ENCODE measurements at regions not wholly inside any gene's neighbourhood (a gene's known extent, or its start where the extent isn't known, plus 50 kb on each side); places are given as distances from the start of the nearest gene placed in this dataset.

DNA sequence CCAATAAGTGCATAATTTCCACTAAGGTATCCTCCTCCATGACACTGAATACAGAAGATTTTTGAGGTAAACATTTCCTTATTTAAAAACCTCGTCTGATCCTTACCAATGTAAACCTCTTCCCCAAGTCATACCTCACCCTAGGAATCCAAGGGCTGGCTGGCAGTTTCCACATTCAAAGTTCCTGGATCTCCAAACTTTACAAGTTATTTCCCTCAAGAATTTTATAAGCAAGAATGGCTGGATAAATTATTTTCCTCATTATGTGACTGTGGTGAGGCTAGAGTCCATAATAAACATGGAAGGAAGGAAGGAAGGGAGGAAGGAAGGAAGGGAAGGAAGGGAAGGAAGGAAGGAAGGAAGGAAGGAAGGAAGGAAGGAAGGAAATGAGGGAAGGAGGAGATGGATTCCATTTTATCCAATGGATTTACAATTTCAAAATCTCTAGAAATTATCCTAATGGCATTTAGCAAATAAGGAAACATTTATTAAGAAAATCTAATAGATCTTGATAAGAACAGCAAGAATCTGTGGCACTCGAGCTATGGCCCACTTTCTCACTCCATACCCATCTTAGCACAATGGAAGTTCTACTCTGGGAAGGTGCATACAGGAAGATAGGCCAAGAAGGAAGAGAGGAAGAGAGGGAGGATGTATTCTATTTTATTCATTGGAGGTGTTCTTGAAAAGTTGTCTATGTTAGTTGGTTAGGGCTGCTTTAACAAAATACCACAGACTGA lies 477.8 kb upstream of the TMPO start:
- no peaks in the 10 kb centered on the region for H3K36me3 Mint-ChIP-seq (ENCODE audit: low read depth)
- peaks cover 6% of the 10 kb centered on the region for H3K9me3 Mint-ChIP-seq
- no peak overlapping the region for H3K4me3 Mint-ChIP-seq
- H3K27ac Mint-ChIP-seq = no peak overlapping the region
- ATAC-seq (replicated peaks) = no peak
- no peaks in the 10 kb centered on the region for H3K4me1 Mint-ChIP-seq
- H3K27me3 Mint-ChIP-seq = peaks cover 11% of the 10 kb centered on the region

DNA sequence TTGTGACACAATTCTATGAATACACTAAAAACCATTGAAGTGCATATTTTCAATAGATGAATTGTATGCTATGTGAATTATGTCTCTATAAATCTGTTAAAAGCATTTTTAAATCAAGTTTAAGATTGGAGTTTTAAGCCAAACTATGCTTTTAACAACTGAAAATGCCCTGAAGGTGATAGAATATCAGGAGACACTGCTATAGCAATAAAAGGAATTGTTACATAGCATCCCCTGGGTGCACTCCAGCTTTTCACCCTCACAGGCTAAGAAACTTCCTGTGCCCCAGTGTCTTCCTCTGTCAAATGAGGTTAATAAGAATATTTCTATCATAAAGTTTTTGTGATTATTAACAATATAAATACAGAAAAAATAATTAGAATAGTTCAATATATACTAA lies 472.7 kb upstream of the TMPO start:
- Mint-ChIP-seq H3K36me3 (ENCODE audit: low read depth) (no peaks in the 10 kb centered on the region), H3K9me3 (peaks cover 6% of the 10 kb centered on the region), H3K4me1 (no peaks in the 10 kb centered on the region), H3K27me3 (peaks cover 5% of the 10 kb centered on the region), H3K4me3 (no peak overlapping the region), H3K27ac (no peak overlapping the region)
- no peak for ATAC-seq (replicated peaks)

DNA sequence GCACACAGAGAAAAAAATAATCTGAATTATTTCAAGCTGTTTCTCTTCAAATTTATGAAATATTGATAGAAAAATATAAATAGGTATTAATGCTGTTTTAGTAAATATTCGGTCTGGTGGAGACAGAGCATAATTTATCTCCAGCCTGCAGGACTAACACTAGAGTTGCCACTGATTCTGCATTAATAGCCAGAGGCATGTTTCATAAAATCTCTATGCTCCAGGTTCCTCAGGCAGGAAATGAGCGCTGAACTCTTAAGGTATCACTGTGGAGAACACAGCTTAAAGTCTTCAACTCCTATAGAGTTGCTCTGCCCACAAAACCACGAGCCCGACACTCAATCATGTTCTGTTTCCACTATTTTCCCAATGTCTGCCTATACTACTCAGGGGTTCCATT lies 470.0 kb upstream of the TMPO start:
- H3K27me3 Mint-ChIP-seq = peaks cover 3% of the 10 kb centered on the region
- H3K4me3 Mint-ChIP-seq = no peak overlapping the region
- H3K9me3 Mint-ChIP-seq = peaks cover 3% of the 10 kb centered on the region
- no peak for ATAC-seq (replicated peaks)
- H3K27ac Mint-ChIP-seq = no peak overlapping the region
- H3K36me3 Mint-ChIP-seq (ENCODE audit: low read depth) = no peaks in the 10 kb centered on the region
- H3K4me1 Mint-ChIP-seq = no peaks in the 10 kb centered on the region

DNA sequence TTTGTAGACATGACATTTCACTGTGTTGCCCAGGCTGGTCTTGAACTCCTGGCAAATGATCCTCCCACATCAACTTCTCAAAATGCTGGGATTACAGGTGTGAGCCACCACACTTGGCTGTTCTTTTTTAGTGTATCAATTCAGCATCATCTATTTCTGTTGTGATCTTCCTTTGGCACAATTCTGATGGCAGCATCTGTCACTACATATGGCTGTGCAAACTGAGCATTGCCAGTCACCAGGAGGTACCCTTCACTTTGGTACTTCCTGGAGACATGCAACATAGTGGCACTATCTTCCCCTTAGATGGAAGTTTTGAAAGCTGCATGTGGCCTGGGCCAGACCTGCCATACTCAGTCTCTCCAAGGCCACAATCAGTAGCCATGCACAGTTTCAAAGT lies 467.1 kb upstream of the TMPO start:
- Mint-ChIP-seq H3K27ac (no peak overlapping the region), H3K4me1 (no peaks in the 10 kb centered on the region), H3K9me3 (peaks cover 3% of the 10 kb centered on the region), H3K4me3 (no peak overlapping the region), H3K27me3 (peaks cover 3% of the 10 kb centered on the region), H3K36me3 (ENCODE audit: low read depth) (no peaks in the 10 kb centered on the region)
- no peak for ATAC-seq (replicated peaks)

DNA sequence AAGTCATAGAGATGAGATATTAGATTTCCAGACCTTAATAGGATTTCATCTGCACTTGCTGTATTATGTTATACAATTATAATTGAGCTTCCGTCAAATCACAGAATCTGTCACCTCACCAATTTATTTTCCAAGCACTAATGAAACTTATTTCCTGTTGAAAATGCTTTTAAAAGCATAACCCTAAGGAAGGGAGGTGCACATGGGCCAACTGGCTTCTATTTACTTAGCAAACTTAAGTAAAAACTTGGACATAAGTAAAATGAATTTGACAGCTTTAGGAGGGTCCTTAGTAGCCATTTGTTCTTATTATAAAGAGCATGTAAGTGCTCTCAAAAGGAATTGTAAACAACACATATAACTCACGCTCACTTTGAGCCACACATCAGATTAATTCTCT lies 462.2 kb upstream of the TMPO start:
- no peaks in the 10 kb centered on the region for H3K36me3 Mint-ChIP-seq (ENCODE audit: low read depth)
- H3K27ac Mint-ChIP-seq = no peak overlapping the region
- ATAC-seq (replicated peaks) = no peak
- H3K9me3 Mint-ChIP-seq = peaks cover 3% of the 10 kb centered on the region
- H3K4me1 Mint-ChIP-seq = no peaks in the 10 kb centered on the region
- H3K27me3 Mint-ChIP-seq = peaks cover 8% of the 10 kb centered on the region
- H3K4me3 Mint-ChIP-seq = no peak overlapping the region

DNA sequence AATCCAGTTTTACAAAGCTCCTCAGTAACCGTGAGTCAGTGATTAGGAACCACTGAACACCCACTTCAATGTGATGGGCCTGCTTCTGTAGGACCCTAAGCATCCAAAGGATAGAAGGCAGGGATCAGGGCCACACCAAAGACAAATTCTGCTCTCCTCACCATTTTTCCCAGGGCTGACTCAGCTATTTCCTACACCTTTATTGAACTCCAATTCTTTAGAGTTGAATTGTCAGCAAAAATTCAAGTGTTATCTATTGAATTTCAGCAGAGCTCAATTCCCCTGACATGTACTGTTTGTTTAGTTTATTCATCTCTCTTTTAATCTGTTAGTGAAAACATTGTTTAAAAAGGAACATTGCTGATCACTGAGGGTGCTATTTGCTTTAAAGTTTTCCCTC lies 457.7 kb upstream of the TMPO start:
- H3K4me3 Mint-ChIP-seq = no peak overlapping the region
- H3K27me3 Mint-ChIP-seq = peaks cover 6% of the 10 kb centered on the region
- no peak overlapping the region for H3K27ac Mint-ChIP-seq
- no peaks in the 10 kb centered on the region for H3K36me3 Mint-ChIP-seq (ENCODE audit: low read depth)
- ATAC-seq (replicated peaks) = no peak
- H3K4me1 Mint-ChIP-seq = no peaks in the 10 kb centered on the region
- H3K9me3 Mint-ChIP-seq = no peaks in the 10 kb centered on the region

DNA sequence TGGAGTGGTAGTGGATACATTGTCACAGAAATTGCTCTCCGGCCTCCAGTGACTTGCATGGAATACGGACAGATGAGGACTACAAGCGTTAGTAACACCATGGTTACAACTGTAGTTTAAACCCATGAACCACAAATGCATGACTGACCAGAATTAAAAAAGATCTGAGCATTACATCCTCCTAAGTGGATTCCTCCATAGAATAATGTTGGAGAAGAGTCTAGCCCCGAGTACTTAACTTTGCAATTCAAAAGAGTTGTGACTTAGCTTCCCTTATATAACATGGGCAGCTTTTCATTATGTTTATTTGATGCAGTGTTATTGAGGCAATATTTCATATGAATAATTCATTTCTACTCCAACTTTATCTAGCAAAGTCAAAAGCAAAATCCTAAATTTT lies 457.2 kb upstream of the TMPO start:
- H3K9me3 Mint-ChIP-seq = no peaks in the 10 kb centered on the region
- no peak for ATAC-seq (replicated peaks)
- H3K27me3 Mint-ChIP-seq = peaks cover 6% of the 10 kb centered on the region
- no peak overlapping the region for H3K4me3 Mint-ChIP-seq
- H3K36me3 Mint-ChIP-seq (ENCODE audit: low read depth) = no peaks in the 10 kb centered on the region
- no peaks in the 10 kb centered on the region for H3K4me1 Mint-ChIP-seq
- H3K27ac Mint-ChIP-seq = no peak overlapping the region

DNA sequence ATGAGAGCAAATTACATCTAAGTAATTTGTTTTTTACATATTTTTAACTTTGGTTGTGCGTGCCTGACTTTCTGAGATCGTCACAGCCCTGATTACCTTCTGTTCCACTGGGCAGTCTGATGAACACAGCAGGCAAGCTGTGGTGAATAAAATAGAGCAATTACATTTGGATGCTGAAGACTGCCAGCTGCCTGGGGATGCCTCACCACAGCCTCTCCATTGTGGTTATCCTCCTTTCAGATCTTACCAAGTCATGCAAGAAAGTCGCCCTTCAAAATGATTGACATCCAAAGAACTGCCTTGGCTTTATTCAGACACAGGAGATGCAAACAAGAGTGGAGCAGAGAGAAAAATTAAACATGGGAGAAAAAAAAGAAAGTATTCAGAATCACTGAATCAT lies 456.6 kb upstream of the TMPO start:
- H3K27me3 Mint-ChIP-seq = peaks cover 6% of the 10 kb centered on the region
- H3K4me3 Mint-ChIP-seq = no peak overlapping the region
- no peaks in the 10 kb centered on the region for H3K9me3 Mint-ChIP-seq
- no peak overlapping the region for H3K27ac Mint-ChIP-seq
- ATAC-seq (replicated peaks) = no peak
- H3K4me1 Mint-ChIP-seq = no peaks in the 10 kb centered on the region
- no peaks in the 10 kb centered on the region for H3K36me3 Mint-ChIP-seq (ENCODE audit: low read depth)

DNA sequence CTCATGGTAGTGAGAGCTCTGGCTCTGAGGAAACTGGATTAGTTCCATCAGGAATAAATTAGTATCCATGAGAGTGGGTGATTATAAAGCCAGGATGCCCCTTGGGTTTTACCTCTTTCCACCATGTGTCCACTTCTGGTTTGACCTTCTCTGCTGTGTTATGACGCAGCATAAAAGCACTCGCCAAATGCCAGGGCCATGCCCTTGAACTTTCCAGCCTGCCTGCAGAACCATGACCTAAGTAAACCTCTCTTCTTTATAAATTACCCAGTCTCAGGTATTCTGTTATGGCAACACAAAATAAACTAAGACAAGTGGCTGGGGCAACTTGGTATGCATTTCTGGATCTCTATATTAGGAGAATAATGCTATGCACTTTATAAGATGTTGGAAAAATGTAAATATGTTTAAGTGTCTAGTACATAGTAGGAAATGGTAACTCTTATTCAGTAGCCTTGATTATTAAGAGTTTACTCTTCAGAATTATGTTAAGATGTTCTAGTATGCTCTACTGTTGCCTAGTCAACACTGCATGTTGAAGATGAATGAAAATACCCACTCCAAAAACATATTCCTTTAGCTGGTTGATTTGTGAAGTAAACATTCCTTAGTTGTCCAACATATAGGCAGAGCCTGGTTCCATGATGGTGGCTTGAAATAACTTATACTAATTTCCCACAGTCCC lies 455.6 kb upstream of the TMPO start:
- H3K27me3 Mint-ChIP-seq = peaks cover 7% of the 10 kb centered on the region
- H3K4me3 Mint-ChIP-seq = no peak overlapping the region
- no peaks in the 10 kb centered on the region for H3K9me3 Mint-ChIP-seq
- no peak overlapping the region for H3K27ac Mint-ChIP-seq
- no peaks in the 10 kb centered on the region for H3K4me1 Mint-ChIP-seq
- ATAC-seq (replicated peaks) = no peak
- no peaks in the 10 kb centered on the region for H3K36me3 Mint-ChIP-seq (ENCODE audit: low read depth)

DNA sequence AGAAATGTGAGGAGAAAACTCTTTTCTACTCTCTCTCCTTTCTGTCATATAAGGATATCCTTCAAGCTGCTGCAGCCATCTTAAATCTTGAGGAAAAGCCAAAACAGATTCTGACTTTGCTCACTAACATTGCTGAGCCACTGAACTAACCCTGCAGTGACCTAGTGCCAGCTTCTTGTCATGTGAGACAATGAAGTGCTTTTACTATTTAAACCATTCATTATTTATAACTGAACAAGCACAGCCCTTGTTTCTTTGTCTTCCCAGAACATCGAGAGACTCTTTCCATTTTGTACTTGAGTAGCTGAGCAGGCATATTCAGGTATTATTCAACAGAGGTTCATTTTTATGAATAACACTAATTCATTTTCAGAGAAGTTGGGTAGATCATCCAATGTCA lies 455.0 kb upstream of the TMPO start:
- no peak for ATAC-seq (replicated peaks)
- no peaks in the 10 kb centered on the region for H3K36me3 Mint-ChIP-seq (ENCODE audit: low read depth)
- no peaks in the 10 kb centered on the region for H3K9me3 Mint-ChIP-seq
- H3K4me1 Mint-ChIP-seq = no peaks in the 10 kb centered on the region
- no peak overlapping the region for H3K4me3 Mint-ChIP-seq
- peaks cover 4% of the 10 kb centered on the region for H3K27me3 Mint-ChIP-seq
- no peak overlapping the region for H3K27ac Mint-ChIP-seq

DNA sequence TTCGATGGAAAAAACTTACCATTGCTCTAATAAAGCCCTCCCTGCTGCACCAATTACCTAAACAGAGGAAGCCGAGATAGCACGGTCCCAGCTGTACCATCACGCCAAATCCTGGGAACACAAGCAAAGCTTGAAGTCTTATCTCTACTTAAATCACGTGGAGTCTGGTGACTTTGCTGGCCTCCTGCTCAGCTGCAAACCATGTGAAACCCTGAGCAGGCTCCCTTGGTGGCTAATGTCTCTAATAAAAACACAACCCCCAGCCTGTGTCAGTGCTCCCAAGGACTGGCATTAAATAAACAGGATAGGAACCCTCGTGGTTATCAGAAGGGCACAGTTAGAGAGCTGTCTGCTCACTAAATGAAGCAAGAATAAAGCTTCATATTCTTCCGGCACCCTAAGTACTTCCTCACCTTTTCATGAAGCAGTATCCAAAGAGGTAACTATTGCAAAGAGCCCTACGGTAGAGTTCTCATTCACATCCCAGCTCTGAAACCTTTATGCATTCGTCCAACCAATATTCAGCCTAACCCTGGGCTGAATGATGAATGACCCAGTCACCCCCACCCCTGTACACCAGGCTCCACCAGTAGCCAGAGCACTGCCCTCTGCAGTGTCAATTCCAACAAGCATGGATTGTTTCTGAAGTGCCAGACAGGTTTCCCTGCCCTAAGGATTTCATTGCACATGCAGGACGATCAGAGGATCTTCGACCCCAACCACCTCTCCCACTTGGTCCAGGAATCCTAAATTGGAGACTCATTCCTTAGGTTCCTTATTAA lies 452.7 kb upstream of the TMPO start:
- ATAC-seq (replicated peaks) = no peak
- H3K9me3 Mint-ChIP-seq = no peaks in the 10 kb centered on the region

DNA sequence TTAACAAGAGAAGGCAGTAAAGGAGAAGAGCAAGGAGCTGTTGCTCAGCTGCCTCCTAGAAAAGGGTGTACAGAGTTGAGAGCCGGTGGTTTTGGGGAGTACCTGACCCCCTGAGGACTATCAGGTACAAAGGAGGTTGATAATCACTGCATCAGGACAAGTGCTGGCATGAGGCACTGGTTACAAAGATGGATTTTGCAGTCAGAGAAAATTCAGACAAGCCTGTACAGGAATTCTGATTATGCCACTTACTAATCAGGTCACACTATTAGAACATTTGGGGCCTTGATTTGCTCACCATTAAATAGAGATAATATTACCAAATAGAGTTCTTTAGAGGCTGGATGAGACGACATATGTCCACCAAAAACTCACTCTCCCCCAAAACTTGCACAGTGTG lies 450.9 kb upstream of the TMPO start:
- Mint-ChIP-seq H3K27ac (no peak overlapping the region), H3K27me3 (peaks cover 4% of the 10 kb centered on the region), H3K4me1 (no peaks in the 10 kb centered on the region), H3K4me3 (no peak overlapping the region), H3K36me3 (ENCODE audit: low read depth) (no peaks in the 10 kb centered on the region), H3K9me3 (no peaks in the 10 kb centered on the region)
- ATAC-seq (replicated peaks) = no peak

More for the DNA sequence above, 452.7 kb upstream of the TMPO start:
- Mint-ChIP-seq H3K4me1 (no peaks in the 10 kb centered on the region), H3K36me3 (ENCODE audit: low read depth) (no peaks in the 10 kb centered on the region), H3K4me3 (no peak overlapping the region), H3K27ac (no peak overlapping the region), H3K27me3 (peaks cover 4% of the 10 kb centered on the region)

DNA sequence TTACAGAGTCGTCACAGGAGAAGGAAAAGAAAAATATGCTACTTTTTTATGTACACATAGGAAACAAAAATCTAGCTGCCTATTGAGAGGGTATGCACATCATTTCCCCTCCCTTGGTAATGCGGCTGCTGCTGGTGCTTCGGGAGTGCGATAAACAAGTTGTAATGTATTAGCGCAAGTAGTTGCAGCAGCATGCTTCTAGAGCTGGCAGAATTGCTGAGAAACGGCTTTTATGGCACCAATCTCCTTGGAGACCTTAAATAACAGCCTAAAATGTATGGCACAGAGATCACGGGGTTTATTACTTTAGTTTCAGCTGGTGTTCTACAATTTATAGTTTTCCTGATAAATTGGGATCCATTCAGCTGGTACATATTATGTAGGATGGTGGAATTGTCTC lies 447.6 kb upstream of the TMPO start:
- Mint-ChIP-seq H3K36me3 (ENCODE audit: low read depth) (no peaks in the 10 kb centered on the region), H3K27ac (no peak overlapping the region)
- ATAC-seq (replicated peaks) = no peak

DNA sequence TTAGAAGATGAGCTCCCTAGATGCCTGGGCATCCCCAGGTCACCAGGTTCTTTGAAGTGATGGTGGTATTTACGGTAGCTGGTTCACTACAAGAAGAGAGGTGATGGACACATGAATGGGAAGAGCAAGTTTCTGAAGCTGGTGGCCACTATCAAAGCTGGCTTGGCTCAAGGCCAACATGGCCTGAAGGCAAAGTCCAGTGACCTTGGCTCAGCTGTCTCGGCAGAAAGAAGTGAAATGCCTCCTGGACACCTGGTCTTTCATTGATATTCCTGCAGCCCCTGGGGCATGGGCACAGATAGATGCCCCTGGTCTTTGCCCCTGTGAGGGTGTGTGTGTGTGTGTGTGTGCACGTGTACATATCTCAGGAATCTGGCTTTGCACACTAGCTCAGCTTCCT lies 441.8 kb upstream of the TMPO start:
- no peak overlapping the region for H3K27ac Mint-ChIP-seq
- H3K9me3 Mint-ChIP-seq = no peaks in the 10 kb centered on the region
- no peaks in the 10 kb centered on the region for H3K36me3 Mint-ChIP-seq (ENCODE audit: low read depth)
- H3K4me3 Mint-ChIP-seq = no peak overlapping the region
- H3K4me1 Mint-ChIP-seq = no peaks in the 10 kb centered on the region
- H3K27me3 Mint-ChIP-seq = peaks cover 9% of the 10 kb centered on the region
- ATAC-seq (replicated peaks) = no peak

More for the DNA sequence above, 447.6 kb upstream of the TMPO start:
- H3K4me1 Mint-ChIP-seq = no peaks in the 10 kb centered on the region
- H3K4me3 Mint-ChIP-seq = no peak overlapping the region
- H3K27me3 Mint-ChIP-seq = peaks cover 8% of the 10 kb centered on the region
- no peaks in the 10 kb centered on the region for H3K9me3 Mint-ChIP-seq

DNA sequence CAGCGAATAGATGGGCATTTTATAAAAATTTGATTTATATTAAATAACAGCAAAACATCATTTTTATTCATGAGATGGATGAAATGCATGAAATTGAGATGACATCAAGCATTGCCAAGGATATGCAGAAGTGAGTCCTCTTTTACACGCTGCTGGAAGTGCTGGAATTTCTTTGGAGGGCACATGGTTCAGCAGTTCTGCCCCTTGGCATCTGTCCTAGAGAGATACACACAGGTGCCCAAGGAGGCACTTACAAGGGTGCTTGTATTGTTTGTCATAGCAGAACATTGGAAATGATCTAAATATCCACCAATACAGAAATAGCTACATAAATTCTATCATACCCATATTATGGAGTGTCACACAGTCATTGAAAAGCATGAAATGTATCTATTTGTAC lies 441.1 kb upstream of the TMPO start:
- no peak overlapping the region for H3K4me3 Mint-ChIP-seq
- no peaks in the 10 kb centered on the region for H3K9me3 Mint-ChIP-seq
- no peaks in the 10 kb centered on the region for H3K36me3 Mint-ChIP-seq (ENCODE audit: low read depth)
- no peak for ATAC-seq (replicated peaks)
- peaks cover 9% of the 10 kb centered on the region for H3K27me3 Mint-ChIP-seq
- no peak overlapping the region for H3K27ac Mint-ChIP-seq
- H3K4me1 Mint-ChIP-seq = no peaks in the 10 kb centered on the region

Measured in activated T-helper 17 cell treated with anti-CD3 and anti-CD28 coated beads, Interleukin-2, amount 50 U/mL, for 72 hours (primary cell).